Stimulated activated naive CD8-positive, alpha-beta T cell treated with anti-CD3 and anti-CD28 coated beads, Interleukin-15, Interleukin-2, amounts not matched to agents 100 ng/mL and 50 ng/mL, for 24 hours (primary cell): ENCODE measurements at regions not wholly inside any gene's neighbourhood (a gene's known extent, or its start where the extent isn't known, plus 50 kb on each side); places are given as distances from the start of the nearest gene placed in this dataset.

Source experiments
- H3K27ac Mint-ChIP-seq: one replicate; pipeline ENCODE4 v1.8.0; 2021; ENCODE audit warnings: mild to moderate bottlenecking, mixed read lengths
- H3K27me3 Mint-ChIP-seq: one replicate; pipeline ENCODE4 v1.8.0; 2021; ENCODE audit warnings: mixed read lengths
- H3K36me3 Mint-ChIP-seq: one replicate; pipeline ENCODE4 v1.8.0; 2021; ENCODE audit warnings: low read depth, mixed read lengths
- H3K4me1 Mint-ChIP-seq: one replicate; pipeline ENCODE4 v1.8.0; 2021; ENCODE audit warnings: low read depth, mixed read lengths
- H3K4me3 Mint-ChIP-seq: one replicate; pipeline ENCODE4 v1.8.0; 2021; ENCODE audit warnings: mild to moderate bottlenecking, mixed read lengths
- H3K9me3 Mint-ChIP-seq: one replicate; pipeline ENCODE4 v1.8.0; 2021; ENCODE audit warnings: mixed read lengths

DNA sequence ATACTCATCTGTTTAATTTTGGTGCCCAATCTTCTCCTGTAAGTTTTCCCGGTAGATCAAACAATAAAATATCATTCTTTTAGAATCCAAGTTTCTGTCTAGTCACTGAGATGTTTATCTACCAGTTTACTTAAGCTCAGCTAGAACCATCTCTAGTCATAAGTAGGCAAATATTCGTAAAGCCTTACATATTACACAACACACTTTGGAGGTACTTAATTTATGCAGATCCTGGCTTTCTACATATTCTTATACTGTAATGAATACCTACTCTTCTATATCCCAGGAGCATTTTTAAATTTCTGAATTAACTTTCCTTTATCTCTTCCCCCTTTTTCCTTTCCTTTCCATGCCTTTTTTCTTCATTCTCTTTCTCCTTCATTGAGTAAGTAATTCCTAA is 185.9 kb upstream of the ZBTB20 start:
- H3K4me1 Mint-ChIP-seq = no peaks in the 10 kb centered on the region
- no peaks in the 10 kb centered on the region for H3K9me3 Mint-ChIP-seq
- no peaks in the 10 kb centered on the region for H3K27me3 Mint-ChIP-seq
- H3K27ac Mint-ChIP-seq = no peak overlapping the region
- H3K4me3 Mint-ChIP-seq = no peak overlapping the region
- H3K36me3 Mint-ChIP-seq = no peaks in the 10 kb centered on the region

DNA sequence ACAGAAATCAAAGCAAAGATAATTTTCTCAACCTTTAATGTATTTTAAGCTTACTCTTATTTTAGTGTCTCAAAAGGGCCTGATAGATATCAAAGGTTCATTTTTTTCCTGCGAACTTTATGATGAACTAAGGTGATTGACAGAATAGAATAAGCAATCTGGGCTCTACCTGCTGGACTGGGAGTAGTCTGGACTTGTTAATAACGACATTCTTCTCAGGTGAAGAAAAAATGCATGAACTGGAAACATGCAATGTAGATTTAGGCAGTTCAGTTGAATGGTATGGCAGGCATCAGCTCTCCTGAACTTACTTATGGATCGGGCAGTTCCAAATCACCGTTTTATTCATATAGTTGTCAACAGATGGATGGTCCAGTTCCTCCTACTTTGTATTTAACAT is 189.7 kb upstream of the ZBTB20 start:
- H3K9me3 Mint-ChIP-seq = no peaks in the 10 kb centered on the region

DNA sequence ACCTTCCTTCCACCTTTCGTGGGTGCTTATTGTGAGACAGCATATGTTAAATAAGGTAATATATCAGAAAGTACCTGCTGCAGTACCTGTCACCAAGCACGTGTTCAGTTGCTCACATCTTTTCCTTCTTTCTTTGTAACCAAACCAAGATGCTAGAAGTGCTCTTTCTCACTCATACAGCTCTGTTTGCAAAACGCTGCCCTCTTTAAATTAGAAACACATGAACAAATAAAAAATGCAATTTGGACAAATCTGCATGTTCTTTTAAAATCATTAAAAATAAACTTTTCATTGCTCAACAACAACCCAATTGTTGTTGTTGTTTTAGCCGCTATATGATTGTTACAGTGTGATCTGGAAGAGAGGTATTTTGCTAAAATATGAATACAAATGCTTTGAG is 193.5 kb upstream of the ZBTB20 start:
- Mint-ChIP-seq H3K4me3 (no peak overlapping the region), H3K36me3 (no peaks in the 10 kb centered on the region), H3K9me3 (no peaks in the 10 kb centered on the region), H3K27ac (no peak overlapping the region), H3K27me3 (no peaks in the 10 kb centered on the region), H3K4me1 (no peaks in the 10 kb centered on the region)

More for the DNA sequence above, 189.7 kb upstream of the ZBTB20 start:
- H3K4me1 Mint-ChIP-seq = no peaks in the 10 kb centered on the region
- H3K27ac Mint-ChIP-seq = no peak overlapping the region
- no peaks in the 10 kb centered on the region for H3K27me3 Mint-ChIP-seq
- H3K4me3 Mint-ChIP-seq = no peak overlapping the region
- H3K36me3 Mint-ChIP-seq = no peaks in the 10 kb centered on the region

DNA sequence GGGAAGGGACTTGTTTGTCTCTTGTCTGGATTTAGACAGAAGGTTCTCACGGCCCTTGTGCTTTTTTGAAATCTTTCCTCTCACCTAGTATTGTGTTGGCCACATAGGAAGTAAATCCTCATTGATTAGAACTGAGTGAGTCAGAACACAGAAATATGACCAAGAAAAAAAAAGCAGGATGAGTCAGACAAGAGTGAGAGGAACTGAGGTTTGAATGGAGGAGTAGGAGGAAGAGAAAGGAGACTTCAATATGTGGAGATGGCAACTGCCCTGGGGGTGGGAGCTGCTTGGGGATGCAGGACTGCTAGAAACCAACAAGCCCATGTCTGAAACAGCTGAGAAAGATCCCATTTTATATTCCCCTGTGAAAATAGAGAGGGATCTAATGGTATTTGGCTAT is 194.1 kb upstream of the ZBTB20 start:
- H3K9me3 Mint-ChIP-seq = no peaks in the 10 kb centered on the region
- H3K36me3 Mint-ChIP-seq = no peaks in the 10 kb centered on the region
- no peaks in the 10 kb centered on the region for H3K27me3 Mint-ChIP-seq
- H3K4me1 Mint-ChIP-seq = no peaks in the 10 kb centered on the region
- no peak overlapping the region for H3K27ac Mint-ChIP-seq
- no peak overlapping the region for H3K4me3 Mint-ChIP-seq

DNA sequence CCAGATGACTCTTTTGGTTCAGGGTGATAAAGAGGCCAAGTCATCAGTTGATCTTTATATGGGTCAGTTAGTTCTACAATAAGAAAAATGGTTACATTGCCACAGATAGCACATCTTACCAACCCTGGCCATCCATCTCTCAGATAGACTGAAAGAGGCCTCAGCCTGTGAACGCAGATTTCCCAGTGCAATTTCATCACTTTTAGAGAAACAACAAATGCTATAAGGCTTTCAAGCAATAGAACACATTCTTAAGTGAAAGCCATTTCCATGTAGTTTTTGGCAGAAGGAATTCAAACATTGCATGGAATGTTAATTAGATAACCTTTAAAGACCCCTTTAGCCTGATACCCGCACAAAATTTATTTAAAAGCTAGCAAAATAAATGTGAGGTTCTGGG is 200.6 kb upstream of the ZBTB20 start:
- Mint-ChIP-seq H3K4me3 (no peak overlapping the region), H3K9me3 (peaks cover 4% of the 10 kb centered on the region), H3K27me3 (no peaks in the 10 kb centered on the region), H3K36me3 (no peaks in the 10 kb centered on the region), H3K27ac (no peak overlapping the region), H3K4me1 (no peaks in the 10 kb centered on the region)

DNA sequence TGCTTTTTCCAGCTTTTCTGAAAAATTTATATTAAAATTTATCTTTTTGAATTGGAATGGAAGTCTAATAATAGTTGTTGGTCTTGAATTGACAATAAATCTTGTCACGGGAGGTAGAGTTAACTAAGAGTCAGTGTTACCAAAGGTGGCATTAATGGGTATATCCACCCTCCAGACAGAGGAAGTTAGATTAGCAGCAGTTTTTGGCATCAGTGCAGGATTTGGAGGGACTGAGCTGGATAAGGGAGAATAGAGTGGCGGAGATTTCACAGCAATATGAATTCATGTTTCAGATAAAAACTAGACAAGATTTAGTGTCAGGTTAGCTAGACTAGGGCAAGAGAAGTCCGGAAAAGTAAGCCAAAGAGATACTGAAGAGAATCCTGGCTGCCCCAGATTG is 201.3 kb upstream of the ZBTB20 start:
- no peaks in the 10 kb centered on the region for H3K27me3 Mint-ChIP-seq
- H3K4me1 Mint-ChIP-seq = no peaks in the 10 kb centered on the region
- no peak overlapping the region for H3K4me3 Mint-ChIP-seq
- no peak overlapping the region for H3K27ac Mint-ChIP-seq
- H3K36me3 Mint-ChIP-seq = no peaks in the 10 kb centered on the region
- H3K9me3 Mint-ChIP-seq = peaks cover 9% of the 10 kb centered on the region

DNA sequence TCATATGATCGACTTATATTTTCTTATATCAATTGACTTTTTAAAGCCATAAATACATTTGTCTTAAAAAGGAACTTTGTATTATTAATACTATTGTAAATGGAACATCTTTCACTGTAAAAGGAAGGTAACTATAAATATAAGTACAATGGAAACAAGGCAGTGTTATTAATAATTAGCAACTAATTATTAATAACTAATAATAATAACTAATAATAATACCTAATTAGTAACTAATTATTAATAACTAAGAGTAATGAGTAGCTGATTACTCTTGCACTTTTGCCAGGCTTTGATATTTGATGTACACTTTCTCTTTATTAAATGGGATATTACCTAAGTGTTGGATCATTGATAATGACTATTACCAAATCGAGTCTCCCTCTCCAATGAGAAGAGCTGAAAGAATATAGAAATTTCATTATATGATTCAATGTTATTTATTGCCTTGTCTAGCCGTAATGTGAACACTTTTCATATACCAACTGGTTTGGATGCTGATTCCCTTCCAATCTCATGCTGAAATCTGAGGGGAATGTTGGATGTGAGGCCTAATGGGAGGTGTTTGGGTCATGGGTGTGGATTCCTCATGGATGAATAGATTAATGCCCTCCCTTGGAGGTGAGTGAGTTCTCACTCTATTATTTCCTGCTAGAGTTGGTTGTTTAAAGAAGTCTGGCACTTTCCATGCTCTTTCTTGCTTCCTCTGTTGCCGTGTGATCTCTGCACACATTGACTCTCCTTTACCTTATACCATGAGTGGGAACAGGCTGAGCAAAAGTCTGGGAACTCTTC is 202.1 kb upstream of the ZBTB20 start:
- Mint-ChIP-seq H3K36me3 (no peaks in the 10 kb centered on the region), H3K4me3 (no peak overlapping the region), H3K27me3 (no peaks in the 10 kb centered on the region), H3K4me1 (no peaks in the 10 kb centered on the region), H3K9me3 (peaks cover 9% of the 10 kb centered on the region), H3K27ac (no peak overlapping the region)

DNA sequence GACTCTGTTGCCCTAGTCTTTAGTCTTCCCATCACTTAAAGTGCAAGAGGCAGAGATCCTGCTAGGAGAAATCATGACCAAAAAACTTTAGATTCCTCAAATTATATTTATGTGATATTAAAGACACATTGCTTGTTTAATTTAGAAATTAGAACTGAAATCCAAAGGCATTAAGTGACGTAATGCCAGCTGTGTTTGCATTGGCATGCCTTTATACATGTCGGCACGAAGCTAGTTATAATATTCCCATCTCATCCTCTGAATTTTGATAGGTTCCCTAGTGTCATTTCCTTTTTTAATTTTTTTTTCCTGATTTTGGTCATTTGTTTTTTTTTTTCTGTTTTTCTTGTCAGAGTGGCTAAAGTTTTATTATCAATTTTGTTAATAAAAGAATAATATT is 203.5 kb upstream of the ZBTB20 start:
- Mint-ChIP-seq H3K4me3 (no peak overlapping the region), H3K4me1 (no peaks in the 10 kb centered on the region), H3K27ac (no peak overlapping the region), H3K27me3 (no peaks in the 10 kb centered on the region), H3K36me3 (no peaks in the 10 kb centered on the region), H3K9me3 (peaks cover 9% of the 10 kb centered on the region)

DNA sequence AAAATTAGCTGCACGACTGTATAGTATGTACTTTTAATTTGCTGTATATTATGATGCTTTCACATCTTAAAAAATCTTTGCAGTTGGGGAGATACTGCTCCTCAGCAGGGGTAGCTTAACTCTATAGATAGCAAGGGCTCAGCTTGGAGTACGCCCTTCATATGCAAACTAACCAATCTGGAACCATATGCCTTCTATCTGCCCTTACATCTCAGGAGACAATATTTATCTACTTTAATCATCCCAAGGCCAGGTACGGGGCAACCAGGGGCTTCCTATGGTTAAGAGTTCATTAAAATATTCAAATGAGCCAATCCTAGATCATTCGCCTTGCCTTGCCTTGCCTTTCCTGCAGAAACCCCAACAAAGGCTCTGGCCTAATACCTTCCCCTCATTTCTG is 204.1 kb upstream of the ZBTB20 start:
- H3K4me3 Mint-ChIP-seq = no peak overlapping the region
- H3K9me3 Mint-ChIP-seq = peaks cover 12% of the 10 kb centered on the region
- H3K36me3 Mint-ChIP-seq = no peaks in the 10 kb centered on the region
- H3K27me3 Mint-ChIP-seq = no peaks in the 10 kb centered on the region
- no peak overlapping the region for H3K27ac Mint-ChIP-seq
- H3K4me1 Mint-ChIP-seq = no peaks in the 10 kb centered on the region

DNA sequence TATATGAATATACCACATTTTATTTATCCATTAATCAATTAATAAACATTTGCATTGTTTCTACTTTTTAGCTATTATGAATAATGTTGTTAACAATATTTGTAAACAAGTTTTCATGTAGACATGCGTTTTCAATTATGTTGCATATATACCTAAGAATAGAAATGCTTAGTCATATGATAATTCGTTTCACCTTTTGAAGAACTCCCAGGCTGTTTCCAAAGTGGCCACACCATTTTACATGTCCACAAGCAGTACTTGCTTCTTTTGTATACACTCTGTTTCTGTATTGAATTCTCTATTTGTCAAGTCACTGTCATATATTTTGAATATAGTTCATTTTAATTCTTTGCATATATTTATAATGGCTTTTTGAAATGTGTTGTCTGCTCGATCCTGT is 206.9 kb upstream of the ZBTB20 start:
- Mint-ChIP-seq H3K9me3 (peaks cover 14% of the 10 kb centered on the region), H3K36me3 (no peaks in the 10 kb centered on the region), H3K27ac (no peak overlapping the region), H3K4me3 (no peak overlapping the region), H3K27me3 (no peaks in the 10 kb centered on the region), H3K4me1 (no peaks in the 10 kb centered on the region)

DNA sequence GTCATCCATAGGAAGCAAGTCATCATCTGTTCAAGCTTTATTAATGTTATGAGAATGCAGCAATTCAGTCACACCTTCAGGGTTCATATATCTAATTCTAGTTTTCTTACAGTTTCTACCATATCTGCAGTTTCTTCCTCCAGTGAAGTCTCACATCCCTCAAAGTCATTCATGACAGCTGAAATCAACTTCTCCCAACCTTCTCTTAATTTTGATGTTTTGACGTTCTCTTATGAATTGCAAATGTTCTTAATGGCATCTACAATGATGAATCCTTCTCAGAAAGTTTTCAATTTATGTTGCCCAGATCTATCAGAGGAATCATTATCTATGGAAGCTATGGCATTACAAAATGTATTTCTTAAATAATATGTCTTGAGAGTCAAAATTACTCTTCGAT is 210.4 kb upstream of the ZBTB20 start:
- Mint-ChIP-seq H3K27me3 (no peaks in the 10 kb centered on the region), H3K9me3 (peaks cover 11% of the 10 kb centered on the region), H3K36me3 (no peaks in the 10 kb centered on the region), H3K4me3 (no peak overlapping the region), H3K27ac (no peak overlapping the region), H3K4me1 (peaks cover 3% of the 10 kb centered on the region)

DNA sequence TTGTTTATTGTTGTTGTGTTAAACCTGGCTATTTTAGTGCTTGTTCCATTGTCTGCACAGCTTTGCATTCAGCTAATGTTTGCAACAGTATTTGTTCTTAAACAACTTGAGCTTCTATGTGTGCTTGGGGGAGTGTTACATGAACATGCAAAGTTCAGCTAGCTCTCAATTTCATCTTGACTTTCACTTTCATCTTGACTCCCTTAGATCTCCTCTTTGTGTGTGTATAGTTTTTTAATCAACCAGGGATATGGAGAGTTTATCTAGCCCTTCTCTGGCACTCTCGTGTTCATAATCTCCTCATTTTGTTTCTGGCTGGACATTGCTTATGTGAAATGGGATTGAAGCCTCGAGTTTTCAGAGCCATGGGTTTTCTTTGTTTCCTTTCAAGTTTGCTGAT is 212.4 kb upstream of the ZBTB20 start:
- Mint-ChIP-seq H3K27ac (no peak overlapping the region), H3K4me3 (no peak overlapping the region), H3K36me3 (no peaks in the 10 kb centered on the region), H3K27me3 (no peaks in the 10 kb centered on the region), H3K9me3 (peaks cover 4% of the 10 kb centered on the region), H3K4me1 (peaks cover 3% of the 10 kb centered on the region)

DNA sequence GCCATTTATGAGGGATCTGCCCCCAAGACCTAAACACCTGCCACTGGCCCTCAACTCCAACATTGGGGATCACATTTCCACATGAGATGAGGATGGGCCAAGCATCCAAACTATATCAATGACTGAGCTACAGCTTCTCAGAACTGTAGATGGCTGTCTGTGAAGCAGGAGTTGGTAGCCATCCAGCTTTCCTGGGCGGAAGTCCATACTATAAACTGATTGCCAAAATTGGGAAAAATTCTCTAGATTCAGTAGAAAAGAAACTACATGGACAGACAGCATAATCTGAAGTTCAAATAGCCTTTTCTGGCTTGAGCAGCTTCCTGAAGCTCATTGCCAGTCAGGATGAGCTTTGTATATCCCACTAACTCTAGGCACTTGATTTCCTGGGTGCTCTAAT is 214.7 kb upstream of the ZBTB20 start:
- Mint-ChIP-seq H3K27me3 (no peaks in the 10 kb centered on the region), H3K9me3 (peaks cover 4% of the 10 kb centered on the region), H3K27ac (no peak overlapping the region), H3K4me3 (no peak overlapping the region), H3K36me3 (no peaks in the 10 kb centered on the region), H3K4me1 (peaks cover 3% of the 10 kb centered on the region)

DNA sequence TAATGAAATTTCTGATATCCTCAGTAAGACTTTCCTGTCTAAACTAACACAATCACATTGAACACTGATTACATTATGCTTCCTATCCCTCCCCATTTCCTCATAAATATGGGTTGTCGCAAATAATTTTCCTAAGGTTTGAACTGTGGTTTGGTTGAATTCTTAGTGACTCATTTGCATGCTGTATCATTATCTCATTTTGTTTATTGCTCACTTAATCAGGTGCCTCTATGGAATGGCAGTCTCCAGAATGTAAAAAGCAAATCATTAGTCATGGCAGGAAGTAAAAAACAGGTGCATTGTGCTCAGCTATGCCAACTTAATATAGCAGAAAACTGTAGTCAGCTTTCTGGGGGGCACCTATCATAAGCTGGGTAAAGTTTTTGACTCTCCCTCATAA is 216.0 kb upstream of the ZBTB20 start:
- Mint-ChIP-seq H3K36me3 (no peaks in the 10 kb centered on the region), H3K4me3 (no peak overlapping the region), H3K9me3 (peaks cover 4% of the 10 kb centered on the region), H3K27ac (no peak overlapping the region), H3K27me3 (no peaks in the 10 kb centered on the region), H3K4me1 (peaks cover 3% of the 10 kb centered on the region)

DNA sequence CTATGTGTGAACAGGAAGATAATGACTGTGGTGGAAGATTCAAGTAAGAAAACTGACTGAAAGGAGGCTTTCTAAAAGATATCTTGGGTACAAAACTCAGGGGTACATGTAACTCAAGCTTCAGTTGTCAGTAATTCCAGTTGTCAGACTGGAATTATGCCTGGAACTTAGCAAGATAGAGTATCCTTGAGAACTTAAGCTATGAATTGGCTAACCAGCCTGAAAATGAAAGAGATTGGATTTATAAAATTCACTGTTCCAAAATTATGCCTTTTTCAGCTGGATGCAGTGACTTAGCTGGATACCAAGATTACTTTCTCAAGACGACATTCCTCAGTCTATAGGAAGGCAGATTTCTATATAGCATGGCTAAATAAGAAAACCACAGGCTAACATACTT is 221.9 kb upstream of the ZBTB20 start:
- no peaks in the 10 kb centered on the region for H3K27me3 Mint-ChIP-seq
- H3K4me1 Mint-ChIP-seq = no peaks in the 10 kb centered on the region
- H3K27ac Mint-ChIP-seq = no peak overlapping the region
- H3K9me3 Mint-ChIP-seq = peaks cover 4% of the 10 kb centered on the region
- H3K36me3 Mint-ChIP-seq = no peaks in the 10 kb centered on the region
- no peak overlapping the region for H3K4me3 Mint-ChIP-seq

DNA sequence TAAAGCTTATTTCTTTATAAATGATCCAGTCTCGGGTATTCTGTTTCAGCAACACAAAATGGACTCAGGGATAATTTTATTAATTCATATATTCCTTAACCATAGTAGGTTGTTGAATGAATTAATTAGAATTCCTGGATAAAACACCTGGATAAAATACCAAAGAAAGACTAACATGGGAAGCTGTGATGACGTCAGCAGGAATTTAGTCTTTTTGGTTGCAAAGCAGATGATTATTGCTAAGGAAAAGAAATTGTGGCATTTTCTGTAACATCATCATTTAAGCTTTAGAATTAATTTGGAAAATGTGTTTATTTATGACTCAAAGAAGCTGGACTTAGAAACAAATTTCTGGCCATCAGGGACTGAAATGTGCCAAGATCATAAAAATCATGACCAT is 228.3 kb upstream of the ZBTB20 start:
- H3K4me3 Mint-ChIP-seq = no peak overlapping the region
- no peaks in the 10 kb centered on the region for H3K4me1 Mint-ChIP-seq
- no peaks in the 10 kb centered on the region for H3K36me3 Mint-ChIP-seq
- no peak overlapping the region for H3K27ac Mint-ChIP-seq
- no peaks in the 10 kb centered on the region for H3K27me3 Mint-ChIP-seq
- H3K9me3 Mint-ChIP-seq = no peaks in the 10 kb centered on the region
